Kidney epithelial cell (primary cell): ENCODE measurements at regions not wholly inside any gene's neighbourhood (a gene's known extent, or its start where the extent isn't known, plus 50 kb on each side); places are given as distances from the start of the nearest gene placed in this dataset.

Experiments
- DNase-seq: peaks from one replicate; pipeline ENCODE4 v3.0.0-alpha.2; 2010; ENCODE audit warnings: low read depth
- H3K27me3 ChIP-seq: 2 replicates; pipeline ENCODE4 v1.6.0; 2011; ENCODE audit warnings: low read length; ENCODE audit not compliant: control insufficient read depth, insufficient read depth
- H3K36me3 ChIP-seq: 2 replicates; pipeline ENCODE4 v1.5.1; 2011; ENCODE audit warnings: low read length; ENCODE audit not compliant: control insufficient read depth, insufficient read depth
- H3K4me3 ChIP-seq: 2 replicates; pipeline ENCODE4 v1.5.1; 2011; ENCODE audit warnings: low read depth, mild to moderate bottlenecking, control low read depth, low read length
- CTCF ChIP-seq: IDR thresholded peaks from 2 replicates; pipeline ENCODE4 v1.5.1; 2011; ENCODE audit warnings: mild to moderate bottlenecking, moderate library complexity, low read length, control low read depth, inconsistent platforms; ENCODE audit not compliant: insufficient read depth, poor library complexity, severe bottlenecking

GRCh38 chr5:174916227-174916626, 191.8 kb downstream of the MSX2 start:
- no peak for TF ChIP-seq CTCF
- Histone ChIP-seq H3K36me3 (no peaks in the 10 kb centered on the region), H3K27me3 (no peaks in the 10 kb centered on the region), H3K4me3 (no peak overlapping the region)
- DNase-seq, result no peak

- Histone ChIP-seq H3K36me3 (no peaks in the 10 kb centered on the region), H3K4me3 (no peak overlapping the region), H3K27me3 (no peaks in the 10 kb centered on the region)
- no peak for TF ChIP-seq CTCF
- DNase-seq, result no peak
Observed at GRCh38 chr5:174911118-174911517, 186.7 kb downstream of the MSX2 start.

GRCh38 chr5:174910245-174910737, 185.9 kb downstream of the MSX2 start:
- no peaks in the 10 kb centered on the region for H3K36me3 ChIP-seq
- peak; percentile 85 for TF ChIP-seq CTCF
- H3K27me3 ChIP-seq, result no peaks in the 10 kb centered on the region
- DNase-seq, result no peak
- no peak overlapping the region for H3K4me3 ChIP-seq

GRCh38 chr5:174903172-174903732, 178.9 kb downstream of the MSX2 start:
- TF ChIP-seq CTCF, result no peak
- no peaks in the 10 kb centered on the region for H3K27me3 ChIP-seq
- no peak for DNase-seq
- H3K36me3 ChIP-seq, result no peaks in the 10 kb centered on the region
- no peak overlapping the region for H3K4me3 ChIP-seq

GRCh38 chr5:174901336-174901735, 177.0 kb downstream of the MSX2 start:
- DNase-seq, result no peak
- TF ChIP-seq CTCF, result no peak
- H3K4me3 ChIP-seq, result no peak overlapping the region
- H3K36me3 ChIP-seq, result no peaks in the 10 kb centered on the region
- H3K27me3 ChIP-seq, result no peaks in the 10 kb centered on the region

GRCh38 chr5:174900240-174900865, 176.0 kb downstream of the MSX2 start:
- Histone ChIP-seq H3K4me3 (no peak overlapping the region), H3K36me3 (no peaks in the 10 kb centered on the region), H3K27me3 (no peaks in the 10 kb centered on the region)
- DNase-seq, result no peak
- TF ChIP-seq CTCF, result no peak
